ENCODE measurements at regions not wholly inside any gene's neighbourhood (a gene's known extent, or its start where the extent isn't known, plus 50 kb on each side); places are given as distances from the start of the nearest gene placed in this dataset.
A peak's percentile ranks its signal among the peaks of the same experiment; 100 is the strongest.

DNA sequence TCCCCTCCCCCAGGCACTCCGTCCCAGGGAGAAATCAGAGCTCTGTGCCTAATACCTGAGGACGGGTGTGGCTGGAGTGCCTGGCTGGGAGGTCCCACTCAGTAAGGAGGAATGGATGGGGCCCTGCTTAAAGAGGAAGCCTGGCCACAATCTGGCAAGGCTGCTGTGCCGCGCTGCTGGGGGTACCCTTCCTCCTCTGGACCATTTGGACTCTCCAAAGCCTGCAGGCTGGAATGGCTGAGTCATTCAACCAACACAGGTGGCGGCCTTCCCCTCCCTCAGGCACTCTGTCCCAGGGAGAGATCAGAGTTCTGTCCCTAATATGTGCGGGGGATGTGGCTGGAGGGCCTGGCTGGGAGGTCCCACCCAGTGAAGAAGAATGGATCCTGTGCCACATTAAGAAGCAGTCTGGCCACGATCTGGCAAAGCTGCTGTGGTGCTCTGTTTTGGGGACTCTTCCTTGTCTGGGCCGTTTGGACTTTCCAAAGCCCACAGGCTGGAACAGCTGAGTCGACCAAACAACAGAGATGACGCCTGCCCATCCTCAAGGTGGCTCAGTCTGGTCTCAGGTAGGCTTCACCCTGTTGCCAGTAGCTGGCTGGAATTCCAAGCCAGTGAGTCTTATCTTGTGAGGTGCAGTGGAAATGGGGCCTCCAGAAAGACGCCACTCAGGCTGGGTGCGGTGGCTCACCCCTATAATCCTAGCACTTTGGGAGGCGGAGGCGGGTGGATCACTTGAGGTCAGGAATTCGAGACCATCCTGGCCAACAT is 127.3 kb upstream of the HUWE1 start:
- Histone ChIP-seq H3K9me3 (ENCODE audit: control insufficient read depth, insufficient read depth, low read length) (no peaks in the 10 kb centered on the region), H3K36me3 (ENCODE audit: control insufficient read depth, insufficient read depth, low read length) (no peaks in the 10 kb centered on the region), H3K4me3 (ENCODE audit: low read length) (no peak overlapping the region), H3K27ac (ENCODE audit: low read length) (no peak overlapping the region), H3K27me3 (ENCODE audit: control insufficient read depth, insufficient read depth, low read length) (no peaks in the 10 kb centered on the region), H3K4me1 (ENCODE audit: control insufficient read depth, insufficient read depth, low read length) (no peaks in the 10 kb centered on the region)
- Mint-ChIP-seq H3K4me1 (peaks cover 7 to 10% of the 10 kb centered on the region in 2 donors), H3K27me3 (ENCODE audit: low read depth in 2 of 2) (peaks cover 0 to 5% of the 10 kb centered on the region in 2 donors), H3K36me3 (no peaks in the 10 kb centered on the region), H3K9me3 (no peaks in the 10 kb centered on the region), H3K4me3 (no peak overlapping the region), H3K27ac (no peak overlapping the region)
- WGBS (ENCODE audit: insufficient coverage), result 94% methylated on average over 13 of the region's 15 CpGs
- TF ChIP-seq, protein P1, sequence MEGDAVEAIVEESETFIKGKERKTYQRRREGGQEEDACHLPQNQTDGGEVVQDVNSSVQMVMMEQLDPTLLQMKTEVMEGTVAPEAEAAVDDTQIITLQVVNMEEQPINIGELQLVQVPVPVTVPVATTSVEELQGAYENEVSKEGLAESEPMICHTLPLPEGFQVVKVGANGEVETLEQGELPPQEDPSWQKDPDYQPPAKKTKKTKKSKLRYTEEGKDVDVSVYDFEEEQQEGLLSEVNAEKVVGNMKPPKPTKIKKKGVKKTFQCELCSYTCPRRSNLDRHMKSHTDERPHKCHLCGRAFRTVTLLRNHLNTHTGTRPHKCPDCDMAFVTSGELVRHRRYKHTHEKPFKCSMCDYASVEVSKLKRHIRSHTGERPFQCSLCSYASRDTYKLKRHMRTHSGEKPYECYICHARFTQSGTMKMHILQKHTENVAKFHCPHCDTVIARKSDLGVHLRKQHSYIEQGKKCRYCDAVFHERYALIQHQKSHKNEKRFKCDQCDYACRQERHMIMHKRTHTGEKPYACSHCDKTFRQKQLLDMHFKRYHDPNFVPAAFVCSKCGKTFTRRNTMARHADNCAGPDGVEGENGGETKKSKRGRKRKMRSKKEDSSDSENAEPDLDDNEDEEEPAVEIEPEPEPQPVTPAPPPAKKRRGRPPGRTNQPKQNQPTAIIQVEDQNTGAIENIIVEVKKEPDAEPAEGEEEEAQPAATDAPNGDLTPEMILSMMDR (IDR thresholded peaks at IDR 0.05), result no peak
- ATAC-seq, result no peak
- no peak for DNase-seq
- intact Hi-C loops (cut with micrococcal nuclease), result no loop called here

DNA sequence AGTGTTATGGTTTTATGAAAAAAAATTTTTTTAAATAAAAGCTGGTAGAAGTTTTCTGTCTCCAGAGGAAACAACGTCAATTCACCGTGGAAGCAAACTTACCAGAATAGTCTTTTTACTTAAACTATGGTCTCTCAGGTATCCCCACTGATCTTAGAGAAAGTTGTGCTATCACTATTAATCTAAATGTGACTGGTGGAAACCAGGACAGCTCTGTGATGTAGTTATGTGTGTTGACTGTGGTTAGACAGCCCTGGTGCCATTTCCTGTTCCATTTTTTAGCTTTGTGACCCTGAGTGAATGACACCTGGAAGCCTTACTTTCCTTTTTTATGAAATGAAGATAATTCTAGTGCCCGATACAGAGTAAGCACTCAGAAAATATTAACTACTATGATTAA is 111.8 kb upstream of the HUWE1 start:
- H3K4me1 Mint-ChIP-seq, result peaks cover 0 to 24% of the 10 kb centered on the region in 2 donors
- H3K4me3 ChIP-seq (ENCODE audit: low read length), result no peak overlapping the region
- H3K27ac Mint-ChIP-seq, result no peak overlapping the region
- H3K4me3 Mint-ChIP-seq, result peak overlapping the region; percentile 43
- H3K27me3 Mint-ChIP-seq (ENCODE audit: low read depth in 2 of 2), result peaks cover 0 to 6% of the 10 kb centered on the region in 2 donors
- H3K27ac ChIP-seq (ENCODE audit: low read length), result no peak overlapping the region
- H3K36me3 ChIP-seq (ENCODE audit: control insufficient read depth, insufficient read depth, low read length), result no peaks in the 10 kb centered on the region
- no peaks in the 10 kb centered on the region for H3K27me3 ChIP-seq (ENCODE audit: control insufficient read depth, insufficient read depth, low read length)
- peaks cover 8% of the 10 kb centered on the region for H3K36me3 Mint-ChIP-seq
- intact Hi-C loops (cut with micrococcal nuclease), result no loop called here
- peak; percentile 68 to 80 (median 73) for ATAC-seq
- peaks cover 5% of the 10 kb centered on the region for H3K4me1 ChIP-seq (ENCODE audit: control insufficient read depth, insufficient read depth, low read length)
- H3K9me3 ChIP-seq (ENCODE audit: control insufficient read depth, insufficient read depth, low read length), result no peaks in the 10 kb centered on the region
- no peaks in the 10 kb centered on the region for H3K9me3 Mint-ChIP-seq
- WGBS (ENCODE audit: insufficient coverage), result no CpG with 5 or more reads among the region's 3 CpGs
- TF ChIP-seq, protein P1 (IDR thresholded peaks at IDR 0.05), result no peak
- peak in 1 of 2 donors; percentile 14 for DNase-seq

DNA sequence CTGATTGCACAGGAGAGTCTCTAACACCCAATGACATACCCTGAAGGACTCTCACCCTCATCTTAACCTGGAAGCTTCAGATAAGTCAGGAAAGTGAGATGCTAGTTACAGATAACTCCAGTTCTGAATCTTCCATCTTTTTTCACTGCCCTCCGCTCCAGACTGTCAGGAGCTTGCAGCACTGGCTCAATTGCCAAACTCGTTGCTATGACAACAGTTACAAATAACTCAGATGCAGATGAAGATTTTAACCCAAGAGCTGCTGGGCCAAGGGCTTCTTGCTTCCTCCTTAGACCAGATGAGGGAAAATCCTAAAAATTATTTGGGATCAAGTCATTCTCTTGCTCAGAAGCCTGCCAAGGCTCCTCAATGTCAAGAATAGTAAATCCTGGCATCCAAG is 109.1 kb upstream of the HUWE1 start:
- no peaks in the 10 kb centered on the region for H3K36me3 ChIP-seq (ENCODE audit: control insufficient read depth, insufficient read depth, low read length)
- intact Hi-C loops (cut with micrococcal nuclease), result no loop called here
- Mint-ChIP-seq H3K9me3 (no peaks in the 10 kb centered on the region), H3K27ac (no peak overlapping the region), H3K27me3 (ENCODE audit: low read depth in 2 of 2) (peaks cover 0 to 6% of the 10 kb centered on the region in 2 donors), H3K4me1 (peaks cover 0 to 24% of the 10 kb centered on the region in 2 donors), H3K36me3 (peaks cover 8% of the 10 kb centered on the region), H3K4me3 (no peak overlapping the region)
- DNase-seq (no peak), ATAC-seq (no peak)
- H3K27me3 ChIP-seq (ENCODE audit: control insufficient read depth, insufficient read depth, low read length), result no peaks in the 10 kb centered on the region
- peaks cover 5% of the 10 kb centered on the region for H3K4me1 ChIP-seq (ENCODE audit: control insufficient read depth, insufficient read depth, low read length)
- H3K27ac ChIP-seq (ENCODE audit: low read length), result no peak overlapping the region
- no peaks in the 10 kb centered on the region for H3K9me3 ChIP-seq (ENCODE audit: control insufficient read depth, insufficient read depth, low read length)
- TF ChIP-seq, protein P1 (IDR thresholded peaks at IDR 0.05), result no peak
- 61% methylated on average over 2 of the region's 2 CpGs for WGBS (ENCODE audit: insufficient coverage)
- H3K4me3 ChIP-seq (ENCODE audit: low read length), result no peak overlapping the region

DNA sequence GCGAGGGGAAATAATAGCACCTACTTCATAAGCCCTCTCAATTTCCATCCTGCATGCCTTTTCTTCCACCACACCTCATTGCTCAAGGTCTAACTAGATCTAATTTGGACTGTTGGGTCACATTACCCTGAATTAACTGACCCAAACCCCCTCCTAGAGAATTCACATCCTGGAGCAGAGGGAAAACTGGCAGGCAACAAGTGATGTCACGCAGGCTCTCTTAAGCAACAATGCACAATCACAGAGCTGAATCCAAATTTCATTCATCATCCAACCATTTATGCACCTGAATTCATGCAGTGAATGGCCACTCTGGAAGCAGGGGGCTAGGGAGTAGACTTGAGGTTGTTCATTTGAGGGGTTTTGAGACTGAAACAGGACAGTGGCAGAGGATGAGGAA is 107.7 kb upstream of the HUWE1 start:
- Histone ChIP-seq H3K27me3 (ENCODE audit: control insufficient read depth, insufficient read depth, low read length) (no peaks in the 10 kb centered on the region), H3K36me3 (ENCODE audit: control insufficient read depth, insufficient read depth, low read length) (no peaks in the 10 kb centered on the region), H3K4me3 (ENCODE audit: low read length) (no peak overlapping the region), H3K4me1 (ENCODE audit: control insufficient read depth, insufficient read depth, low read length) (peaks cover 5% of the 10 kb centered on the region), H3K27ac (ENCODE audit: low read length) (no peak overlapping the region), H3K9me3 (ENCODE audit: control insufficient read depth, insufficient read depth, low read length) (no peaks in the 10 kb centered on the region)
- Mint-ChIP-seq H3K4me3 (no peak overlapping the region), H3K27ac (peak overlapping the region in 1 of 2 donors; percentile 78), H3K36me3 (peaks cover under 1% of the 10 kb centered on the region), H3K4me1 (peaks cover 0 to 24% of the 10 kb centered on the region in 2 donors), H3K9me3 (no peaks in the 10 kb centered on the region), H3K27me3 (ENCODE audit: low read depth in 2 of 2) (peaks cover 0 to 6% of the 10 kb centered on the region in 2 donors)
- 100% methylated on average over 2 of the region's 2 CpGs for WGBS (ENCODE audit: insufficient coverage)
- ATAC-seq (no peak), DNase-seq (no peak)
- intact Hi-C loops (cut with micrococcal nuclease), result no loop called here
- TF ChIP-seq, protein P1 (IDR thresholded peaks at IDR 0.05), result no peak

Data from natural killer cell (primary cell).